HepG2 (cell line): ENCODE measurements at regions not wholly inside any gene's neighbourhood (a gene's known extent, or its start where the extent isn't known, plus 50 kb on each side); places are given as distances from the start of the nearest gene placed in this dataset.

ENCODE experiments used
- ATAC-seq: fragments of 200-7000 bp; cut with Tn5 transposase; 3 replicates; pipeline ENCODE4 v1.9.1; 2020; ENCODE audit warnings: mild to moderate bottlenecking, moderate library complexity
- BruUV-seq: library from RNA; stranded (reverse); fragments of 400-500 nt; replicated peaks from 2 replicates; lab custom pipeline; 2021; lab: Mats Ljungman, UMichigan
- CTCF ChIA-PET: fragments of 300-600 bp; formaldehyde crosslinking; extraction: SDS; loops from one replicate; lab custom pipeline; 2021; ENCODE audit warnings: low total read pairs, inconsistent platforms, low intra/inter-chr PET ratio; lab: Yijun Ruan, JAX
- POLR2A ChIA-PET: fragments of 350-600 bp; sonication (Branson Sonifier 250); formaldehyde crosslinking; loops from one replicate; lab custom pipeline; 2020; ENCODE audit warnings: antibody characterized with exemption, inconsistent platforms; lab: Yijun Ruan, JAX
- DNase-seq: peaks from one replicate; pipeline ENCODE4 v3.0.0-alpha.2; 2015; ENCODE audit warnings: low spot score
- FAIRE-seq: peaks from 3 replicates; lab custom pipeline; 2011; peaks lifted over from hg19 to GRCh38; lab: Jason Lieb, UNC
- H2AFZ ChIP-seq: one replicate; pipeline ENCODE4 v1.6.1; 2011; ENCODE audit warnings: low read length, inconsistent platforms
- H3K27ac ChIP-seq: fragments of 300-600 bp; 3 replicates; pipeline ENCODE4 v1.8.0; 2011; ENCODE audit warnings: mixed run types, mild to moderate bottlenecking, mixed read lengths, low read length, inconsistent platforms; ENCODE audit not compliant: insufficient read depth; ENCODE audit errors: extremely low read length
- H3K27me3 ChIP-seq, 2 experiments: fragments of 200-600 bp in 1 of 2; 2 replicates in 1 of 2; 3 replicates in 1 of 2; pipeline versions ENCODE4 v1.6.0 to v1.8.0; 2011; ENCODE audit warnings: low read length in 2 of 2, mild to moderate bottlenecking in 2 of 2, moderate library complexity in 2 of 2, inconsistent platforms in 1 of 2; ENCODE audit not compliant: insufficient read depth in 2 of 2, control insufficient read depth in 1 of 2
- H3K36me3 ChIP-seq, 2 experiments: fragments of 200-600 bp in 1 of 2; replicated peaks in 1 of 2; 2 replicates in 1 of 2; 3 replicates in 1 of 2; pipeline versions ENCODE4 v1.5.1 to v1.8.0; 2011; ENCODE audit warnings: low read length in 2 of 2, inconsistent platforms in 1 of 2; ENCODE audit not compliant: insufficient read depth in 2 of 2, control insufficient read depth in 1 of 2
- H3K4me1 ChIP-seq: 2 replicates; pipeline ENCODE4 v1.5.1; 2012; ENCODE audit warnings: low read length, inconsistent platforms; ENCODE audit not compliant: insufficient read depth
- H3K4me2 ChIP-seq: 2 replicates; pipeline ENCODE4 v1.6.0; 2011; ENCODE audit warnings: low read depth, low read length, inconsistent platforms
- H3K4me3 ChIP-seq, 3 experiments: fragments of 200-600 bp in 1 of 3; sonication (generic), shearing (Covaris generic) in 1 of 3; replicated peaks in 1 of 3; 2 replicates each; pipeline ENCODE4 v1.5.1; 2011 to 2016; ENCODE audit warnings: low read length in 3 of 3, inconsistent platforms in 2 of 3, low read depth in 2 of 3, mild to moderate bottlenecking in 2 of 3, control low read depth in 1 of 3, mixed read lengths in 1 of 3; ENCODE audit not compliant: insufficient read depth in 1 of 3
- H3K79me2 ChIP-seq: one replicate; pipeline ENCODE4 v1.6.1; 2011; ENCODE audit warnings: low read length, inconsistent platforms; ENCODE audit not compliant: insufficient read depth
- H3K9ac ChIP-seq: 2 replicates; pipeline ENCODE4 v1.6.0; 2011; ENCODE audit warnings: mild to moderate bottlenecking, low read depth, low read length, inconsistent platforms; ENCODE audit not compliant: insufficient read depth
- H3K9me3 ChIP-seq: 2 replicates; pipeline ENCODE4 v1.5.1; 2012; ENCODE audit warnings: mild to moderate bottlenecking, low read length
- H4K20me1 ChIP-seq: 2 replicates; pipeline ENCODE4 v1.6.0; 2011; ENCODE audit warnings: inconsistent platforms, mild to moderate bottlenecking, low read length, moderate library complexity; ENCODE audit not compliant: insufficient read depth
- CC2D1A ChIP-seq: sonication (generic); formaldehyde crosslinking; IDR thresholded peaks from 2 replicates; pipeline ENCODE4 v1.8.1; 2023; ENCODE audit warnings: mild to moderate bottlenecking, missing genetic modification reagents
- HMGA1 ChIP-seq: sonication (generic); formaldehyde crosslinking; conservative IDR thresholded peaks from 2 replicates; pipeline ENCODE4 v1.4.0; 2020; ENCODE audit warnings: missing genetic modification reagents
- PCBP2 ChIP-seq: fragments of 200-400 bp; formaldehyde crosslinking; optimal IDR thresholded peaks from 2 replicates; pipeline ENCODE3; 2018; ENCODE audit warnings: low read length, low read depth; ENCODE audit not compliant: poor library complexity, severe bottlenecking
- SKI ChIP-seq: fragments of 450-650 bp; IDR thresholded peaks from one replicate; pipeline ENCODE4 v1.6.1; 2018; ENCODE audit warnings: mild to moderate bottlenecking; ENCODE audit not compliant: partially characterized antibody
- SSRP1 ChIP-seq: IDR thresholded peaks from 2 replicates; pipeline ENCODE4 v1.6.1; 2016; ENCODE audit warnings: control low read depth
- TBL1XR1 ChIP-seq: fragments of 150-350 bp; IDR thresholded peaks from 2 replicates; pipeline ENCODE4 v1.6.1; 2014; ENCODE audit warnings: borderline replicate concordance, low read length; ENCODE audit not compliant: partially characterized antibody
- TRIM22 ChIP-seq: fragments of 450-650 bp; IDR thresholded peaks from 2 replicates; pipeline ENCODE4 v1.6.1; 2017
- ZBTB42 ChIP-seq: sonication (generic); formaldehyde crosslinking; IDR thresholded peaks from 2 replicates; pipeline ENCODE4 v1.5.0; 2020; ENCODE audit warnings: mild to moderate bottlenecking, missing genetic modification reagents
- ZNF230 ChIP-seq: sonication (generic); formaldehyde crosslinking; IDR thresholded peaks from 2 replicates; pipeline ENCODE4 v1.4.0; 2020; ENCODE audit warnings: mild to moderate bottlenecking, missing genetic modification reagents
- ZNF335 ChIP-seq: sonication (generic); formaldehyde crosslinking; IDR thresholded peaks from 2 replicates; pipeline ENCODE4 v1.4.0; 2020; ENCODE audit warnings: missing genetic modification reagents
- ZNF343 ChIP-seq: sonication (generic); formaldehyde crosslinking; IDR thresholded peaks from 2 replicates; pipeline ENCODE4 v1.4.0; 2020; ENCODE audit warnings: mild to moderate bottlenecking, missing genetic modification reagents
- ZNF615 ChIP-seq: sonication (generic); formaldehyde crosslinking; IDR thresholded peaks from 2 replicates; pipeline ENCODE4 v1.5.0; 2020; ENCODE audit warnings: mild to moderate bottlenecking, missing genetic modification reagents, borderline replicate concordance
- ZNF75D ChIP-seq: sonication (generic); formaldehyde crosslinking; IDR thresholded peaks from 2 replicates; pipeline ENCODE4 v1.8.1; 2023; ENCODE audit warnings: missing genetic modification reagents, mild to moderate bottlenecking, borderline replicate concordance
- ZNF761 ChIP-seq: sonication (generic); formaldehyde crosslinking; conservative IDR thresholded peaks from 2 replicates; pipeline ENCODE4 v1.4.0; 2020; ENCODE audit warnings: mild to moderate bottlenecking, missing genetic modification reagents
- ZNF772 ChIP-seq: sonication (generic); formaldehyde crosslinking; IDR thresholded peaks from 2 replicates; pipeline ENCODE4 v1.5.0; 2020; ENCODE audit warnings: mild to moderate bottlenecking, missing genetic modification reagents
- WGBS: methylation state at CpG from one replicate; pipeline ENCODE4 v1.1.6; 2017; ENCODE audit warnings: low lambda C conversion rate; 5-methylcytosine and 5-hydroxymethylcytosine counted together
- in situ Hi-C: cut with HindIII; loops from 2 replicates; pipeline ENCODE4 v1.10.0; 2017; ENCODE audit warnings: low pct_unique_long_range_greater_than_20kb; ENCODE audit not compliant: extremely low pct_ligation_motif_present
- intact Hi-C: fragments of 100-400 bp; cut with micrococcal nuclease; formaldehyde crosslinking; loops from one replicate; pipeline ENCODE4 v1.10.0; 2022; ENCODE audit not compliant: unreplicated experiment
- TF ChIP-seq, protein P1 (sequence below): sonication (generic); formaldehyde crosslinking; IDR thresholded peaks from 2 replicates; pipeline ENCODE4 v1.4.0; 2020; ENCODE audit warnings: mild to moderate bottlenecking, missing genetic modification reagents
- TF ChIP-seq, protein P2 (sequence below): sonication (generic); formaldehyde crosslinking; IDR thresholded peaks from 2 replicates; pipeline ENCODE4 v1.8.0; 2022; ENCODE audit warnings: missing genetic modification reagents, mild to moderate bottlenecking, borderline replicate concordance

DNA sequence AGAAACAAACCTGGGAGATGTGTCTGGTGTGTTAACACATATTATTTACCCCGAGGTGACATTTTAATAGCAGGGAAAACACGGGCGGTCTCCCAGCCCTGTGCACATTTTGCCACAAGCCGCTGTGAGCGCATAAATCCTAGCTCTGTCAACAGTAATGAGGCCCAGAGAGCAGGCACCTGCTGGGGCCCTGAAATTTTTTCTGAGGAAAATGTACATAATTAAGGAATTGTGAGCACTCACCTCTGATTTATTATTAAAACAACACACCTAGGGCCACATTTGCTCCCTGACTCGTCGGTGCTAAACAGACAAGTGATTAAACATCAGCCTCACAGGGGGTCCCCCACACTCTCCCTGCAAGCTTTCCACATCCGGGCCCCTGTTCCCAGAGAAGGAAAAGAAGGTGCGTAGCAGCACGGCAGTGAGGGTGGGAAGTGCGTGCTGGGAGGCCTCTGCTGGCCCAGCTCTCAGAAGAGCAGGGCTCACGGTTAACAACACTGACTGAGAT, 616.3 kb downstream of the UQCRFS1 start (continued):
- no peak for TF ChIP-seq ZNF615 (CRISPR knock-in tag)

GRCh38 chr19:28595722-28596480, 617.0 kb downstream of the UQCRFS1 start:
- in situ Hi-C loops, result no loop called here
- ATAC-seq, result no peak
- POLR2A ChIA-PET, result no interaction called here

More at GRCh38 chr19:28595722-28596480, 617.0 kb downstream of the UQCRFS1 start:
- H3K79me2 ChIP-seq, result no peaks in the 10 kb centered on the region
- H3K4me3 ChIP-seq, result no peak overlapping the region
- no peak overlapping the region for H2AFZ ChIP-seq
- DNase-seq (no peak), FAIRE-seq (no peak)
- 28% methylated on average over 4 of the region's 4 CpGs for WGBS
- H3K27me3 ChIP-seq, result no peaks in the 10 kb centered on the region
- no TSS peak for BruUV-seq
- CTCF ChIA-PET, result no interaction called here
- H3K4me1 ChIP-seq, result no peaks in the 10 kb centered on the region
- peaks cover 90% of the 10 kb centered on the region for H3K9me3 ChIP-seq
- no peak overlapping the region for H3K27ac ChIP-seq
- no peaks in the 10 kb centered on the region for H3K36me3 ChIP-seq
- intact Hi-C loops, result no loop called here
- no peak overlapping the region for H3K4me2 ChIP-seq
- no peaks in the 10 kb centered on the region for H4K20me1 ChIP-seq
- TF ChIP-seq CC2D1A (CRISPR knock-in tag) (no peak), ZNF343 (no peak), SSRP1 (CRISPR knock-in tag) (no peak), ZBTB42 (CRISPR knock-in tag) (no peak), ZNF772 (CRISPR knock-in tag) (no peak), ZNF75D (no peak), HMGA1 (no peak), ZNF335 (CRISPR knock-in tag) (no peak), ZNF230 (CRISPR knock-in tag) (no peak), SKI (no peak), ZNF761 (CRISPR knock-in tag) (no peak), TRIM22 (no peak), TBL1XR1 (no peak), PCBP2 (no peak)
- TF ChIP-seq, protein P1, sequence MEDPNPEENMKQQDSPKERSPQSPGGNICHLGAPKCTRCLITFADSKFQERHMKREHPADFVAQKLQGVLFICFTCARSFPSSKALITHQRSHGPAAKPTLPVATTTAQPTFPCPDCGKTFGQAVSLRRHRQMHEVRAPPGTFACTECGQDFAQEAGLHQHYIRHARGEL (CRISPR knock-in tag), result no peak
- TF ChIP-seq, protein P2, sequence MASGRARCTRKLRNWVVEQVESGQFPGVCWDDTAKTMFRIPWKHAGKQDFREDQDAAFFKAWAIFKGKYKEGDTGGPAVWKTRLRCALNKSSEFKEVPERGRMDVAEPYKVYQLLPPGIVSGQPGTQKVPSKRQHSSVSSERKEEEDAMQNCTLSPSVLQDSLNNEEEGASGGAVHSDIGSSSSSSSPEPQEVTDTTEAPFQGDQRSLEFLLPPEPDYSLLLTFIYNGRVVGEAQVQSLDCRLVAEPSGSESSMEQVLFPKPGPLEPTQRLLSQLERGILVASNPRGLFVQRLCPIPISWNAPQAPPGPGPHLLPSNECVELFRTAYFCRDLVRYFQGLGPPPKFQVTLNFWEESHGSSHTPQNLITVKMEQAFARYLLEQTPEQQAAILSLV (CRISPR knock-in tag), result no peak
- no peak overlapping the region for H3K9ac ChIP-seq
